ENCODE measurements at regions not wholly inside any gene's neighbourhood (a gene's known extent, or its start where the extent isn't known, plus 50 kb on each side); places are given as distances from the start of the nearest gene placed in this dataset.
"Not testable (repeated sequence)": the region's sequence is repeated elsewhere in the genome, so short reads cannot be mapped to it uniquely, and the experiment has no call there.

GRCh38 chr2:90209806-90210205 is 1518.3 kb downstream of the RPIA start:
- no peaks in the 10 kb centered on the region for H3K9me3 Mint-ChIP-seq
- H3K27me3 ChIP-seq (ENCODE audit: control insufficient read depth in 2 of 2, insufficient read depth in 2 of 2, low read length in 2 of 2), result no peaks in the 10 kb centered on the region
- no peak for TF ChIP-seq CTCF (IDR thresholded peaks at IDR 0.05)
- H3K4me2 ChIP-seq (replicated peaks; ENCODE audit: extremely low read depth, low read length, poor library complexity, severe bottlenecking), result no peak overlapping the region
- peaks cover 0 to 2% (median 0%) of the 10 kb centered on the region in 3 donors for H3K27me3 Mint-ChIP-seq (ENCODE audit: low read depth in 3 of 3)
- no peaks in the 10 kb centered on the region for H3K36me3 Mint-ChIP-seq
- no peaks in the 10 kb centered on the region for H3K4me1 Mint-ChIP-seq
- no peak overlapping the region for H3K9ac ChIP-seq (ENCODE audit: insufficient read depth, low read length, poor library complexity, severe bottlenecking)
- no peak overlapping the region for H3K4me3 Mint-ChIP-seq
- WGBS (ENCODE audit: insufficient coverage), result 98% methylated on average over 4 of the region's 4 CpGs
- no peaks in the 10 kb centered on the region for H3K4me1 ChIP-seq (ENCODE audit: control insufficient read depth in 1 of 2, insufficient read depth in 2 of 2, low read length in 2 of 2)
- no peak for DNase-seq
- no peaks in the 10 kb centered on the region for H4K20me1 ChIP-seq (ENCODE audit: insufficient read depth, low read length)
- H3K9me3 ChIP-seq (replicated peaks in 1 of 2; ENCODE audit: control insufficient read depth in 1 of 2, insufficient read depth in 1 of 2, low read length in 2 of 2), result no peaks in the 10 kb centered on the region
- no peaks in the 10 kb centered on the region for H3K79me2 ChIP-seq (ENCODE audit: insufficient read depth, low read length)
- H3K4me3 ChIP-seq (replicated peaks in 1 of 3; ENCODE audit: low read depth in 2 of 3, low read length in 3 of 3), result no peak overlapping the region
- intact Hi-C loops (cut with micrococcal nuclease), result no loop called here
- H3K27ac ChIP-seq (ENCODE audit: low read depth in 1 of 2, low read length in 2 of 2), result no peak overlapping the region
- H3K27ac Mint-ChIP-seq, result no peak overlapping the region
- no peaks in the 10 kb centered on the region for H3K36me3 ChIP-seq (replicated peaks in 1 of 2; ENCODE audit: control insufficient read depth in 1 of 2, insufficient read depth in 2 of 2, low read length in 2 of 2)
- no peak overlapping the region for H2AFZ ChIP-seq (ENCODE audit: insufficient read depth, low read depth, low read length, poor library complexity, severe bottlenecking)

GRCh38 chr2:90215880-90216279 is 1524.4 kb downstream of the RPIA start:
- H3K36me3 ChIP-seq (replicated peaks in 1 of 2; ENCODE audit: control insufficient read depth in 1 of 2, insufficient read depth in 2 of 2, low read length in 2 of 2); H3K36me3 Mint-ChIP-seq; H3K9me3 Mint-ChIP-seq; intact Hi-C loops (cut with micrococcal nuclease); H4K20me1 ChIP-seq (ENCODE audit: insufficient read depth, low read length); H3K79me2 ChIP-seq (ENCODE audit: insufficient read depth, low read length); H3K27ac Mint-ChIP-seq; H3K27me3 Mint-ChIP-seq (ENCODE audit: low read depth in 3 of 3); H3K4me3 Mint-ChIP-seq; H3K4me1 ChIP-seq (ENCODE audit: control insufficient read depth in 1 of 2, insufficient read depth in 2 of 2, low read length in 2 of 2); DNase-seq; H3K4me1 Mint-ChIP-seq; H3K27ac ChIP-seq (ENCODE audit: low read depth in 1 of 2, low read length in 2 of 2); H3K9me3 ChIP-seq (replicated peaks in 1 of 2; ENCODE audit: control insufficient read depth in 1 of 2, insufficient read depth in 1 of 2, low read length in 2 of 2); H3K4me2 ChIP-seq (replicated peaks; ENCODE audit: extremely low read depth, low read length, poor library complexity, severe bottlenecking); H3K27me3 ChIP-seq (ENCODE audit: control insufficient read depth in 2 of 2, insufficient read depth in 2 of 2, low read length in 2 of 2); H3K9ac ChIP-seq (ENCODE audit: insufficient read depth, low read length, poor library complexity, severe bottlenecking); H3K4me3 ChIP-seq (replicated peaks in 1 of 3; ENCODE audit: low read depth in 2 of 3, low read length in 3 of 3); H2AFZ ChIP-seq (ENCODE audit: insufficient read depth, low read depth, low read length, poor library complexity, severe bottlenecking): not testable (repeated sequence)
- WGBS (ENCODE audit: insufficient coverage), result 100% methylated on average over 1 of the region's 2 CpGs

- H3K27me3 Mint-ChIP-seq (ENCODE audit: low read depth in 3 of 3); H3K9ac ChIP-seq (ENCODE audit: insufficient read depth, low read length, poor library complexity, severe bottlenecking); H4K20me1 ChIP-seq (ENCODE audit: insufficient read depth, low read length); H3K9me3 Mint-ChIP-seq; H3K9me3 ChIP-seq (replicated peaks in 1 of 2; ENCODE audit: control insufficient read depth in 1 of 2, insufficient read depth in 1 of 2, low read length in 2 of 2); H3K4me1 Mint-ChIP-seq; H3K36me3 Mint-ChIP-seq; H3K4me3 ChIP-seq (replicated peaks in 1 of 3; ENCODE audit: low read depth in 2 of 3, low read length in 3 of 3); H3K27ac ChIP-seq (ENCODE audit: low read depth in 1 of 2, low read length in 2 of 2); DNase-seq; H3K4me2 ChIP-seq (replicated peaks; ENCODE audit: extremely low read depth, low read length, poor library complexity, severe bottlenecking); H3K36me3 ChIP-seq (replicated peaks in 1 of 2; ENCODE audit: control insufficient read depth in 1 of 2, insufficient read depth in 2 of 2, low read length in 2 of 2); H2AFZ ChIP-seq (ENCODE audit: insufficient read depth, low read depth, low read length, poor library complexity, severe bottlenecking); H3K79me2 ChIP-seq (ENCODE audit: insufficient read depth, low read length); H3K4me1 ChIP-seq (ENCODE audit: control insufficient read depth in 1 of 2, insufficient read depth in 2 of 2, low read length in 2 of 2); intact Hi-C loops (cut with micrococcal nuclease); H3K27ac Mint-ChIP-seq; H3K4me3 Mint-ChIP-seq; H3K27me3 ChIP-seq (ENCODE audit: control insufficient read depth in 2 of 2, insufficient read depth in 2 of 2, low read length in 2 of 2): not testable (repeated sequence)
- WGBS (ENCODE audit: insufficient coverage), result 0% methylated on average over 1 of the region's 1 CpG
Measured at GRCh38 chr2:90216801-90217200, 1525.3 kb downstream of the RPIA start.

GRCh38 chr2:90218534-90218933 is 1527.1 kb downstream of the RPIA start:
- H3K27me3 ChIP-seq (ENCODE audit: control insufficient read depth in 2 of 2, insufficient read depth in 2 of 2, low read length in 2 of 2); H3K4me1 ChIP-seq (ENCODE audit: control insufficient read depth in 1 of 2, insufficient read depth in 2 of 2, low read length in 2 of 2); H3K36me3 ChIP-seq (replicated peaks in 1 of 2; ENCODE audit: control insufficient read depth in 1 of 2, insufficient read depth in 2 of 2, low read length in 2 of 2); H2AFZ ChIP-seq (ENCODE audit: insufficient read depth, low read depth, low read length, poor library complexity, severe bottlenecking); H3K9me3 ChIP-seq (replicated peaks in 1 of 2; ENCODE audit: control insufficient read depth in 1 of 2, insufficient read depth in 1 of 2, low read length in 2 of 2); H3K4me1 Mint-ChIP-seq; H3K9ac ChIP-seq (ENCODE audit: insufficient read depth, low read length, poor library complexity, severe bottlenecking); DNase-seq; H3K9me3 Mint-ChIP-seq; H3K36me3 Mint-ChIP-seq; H3K27ac ChIP-seq (ENCODE audit: low read depth in 1 of 2, low read length in 2 of 2); H3K79me2 ChIP-seq (ENCODE audit: insufficient read depth, low read length); H3K4me3 ChIP-seq (replicated peaks in 1 of 3; ENCODE audit: low read depth in 2 of 3, low read length in 3 of 3); H3K27ac Mint-ChIP-seq; H3K27me3 Mint-ChIP-seq (ENCODE audit: low read depth in 3 of 3); H3K4me3 Mint-ChIP-seq; H4K20me1 ChIP-seq (ENCODE audit: insufficient read depth, low read length); intact Hi-C loops (cut with micrococcal nuclease); H3K4me2 ChIP-seq (replicated peaks; ENCODE audit: extremely low read depth, low read length, poor library complexity, severe bottlenecking): not testable (repeated sequence)
- no CpG with 5 or more reads among the region's 2 CpGs for WGBS (ENCODE audit: insufficient coverage)

All from CD14-positive monocyte (primary cell).